WTC11 (cell line): ENCODE measurements at regions not wholly inside any gene's neighbourhood (a gene's known extent, or its start where the extent isn't known, plus 50 kb on each side); places are given as distances from the start of the nearest gene placed in this dataset.

ENCODE experiments used
- ATAC-seq: fragments of 200-7000 bp; cut with Tn5 transposase; 2 replicates; pipeline ENCODE4 v1.10.0; 2021; ENCODE audit warnings: mild to moderate bottlenecking, moderate library complexity
- CTCF ChIA-PET: fragments of 300-600 bp; sonication (Branson Sonifier 250); formaldehyde crosslinking; loops from one replicate; lab custom pipeline; 2021; ENCODE audit warnings: antibody characterized with exemption; lab: Charles Lee
- POLR2A ChIA-PET: fragments of 350-600 bp; sonication (Branson Sonifier 250); formaldehyde crosslinking; loops from one replicate; lab custom pipeline; 2021; ENCODE audit warnings: antibody characterized with exemption; lab: Charles Lee
- DNase-seq: peaks from one replicate; pipeline ENCODE4 v3.0.0; 2021; ENCODE audit warnings: low spot score
- H3K27ac Mint-ChIP-seq: 2 replicates; pipeline ENCODE4 v1.8.0; 2021; ENCODE audit warnings: mixed read lengths
- H3K27me3 Mint-ChIP-seq: 2 replicates; pipeline ENCODE4 v1.8.0; 2021; ENCODE audit warnings: low read depth, mild to moderate bottlenecking, moderate library complexity, mixed read lengths
- H3K36me3 Mint-ChIP-seq: 2 replicates; pipeline ENCODE4 v1.8.0; 2021; ENCODE audit warnings: mixed read lengths
- H3K4me1 Mint-ChIP-seq: 2 replicates; pipeline ENCODE4 v1.8.0; 2022; ENCODE audit warnings: mixed read lengths
- H3K4me3 Mint-ChIP-seq: 2 replicates; pipeline ENCODE4 v1.8.0; 2021; ENCODE audit warnings: mild to moderate bottlenecking, moderate library complexity, mixed read lengths
- H3K9me3 Mint-ChIP-seq: 2 replicates; pipeline ENCODE4 v1.8.0; 2021; ENCODE audit warnings: mixed read lengths
- ATF2 ChIP-seq: sonication (generic); formaldehyde crosslinking; IDR thresholded peaks from 2 replicates; pipeline ENCODE4 v1.8.1; 2022; ENCODE audit warnings: low read depth, missing genetic modification reagents, borderline replicate concordance
- E2F4 ChIP-seq: sonication (generic); formaldehyde crosslinking; IDR thresholded peaks from 2 replicates; pipeline ENCODE4 v1.8.1; 2022; ENCODE audit warnings: low read depth, mild to moderate bottlenecking, moderate library complexity, missing genetic modification reagents, borderline replicate concordance
- GABPB1 ChIP-seq: sonication (generic); formaldehyde crosslinking; IDR thresholded peaks from 2 replicates; pipeline ENCODE4 v1.8.1; 2023; ENCODE audit warnings: mild to moderate bottlenecking, missing genetic modification reagents
- GTF2I ChIP-seq: fragments of 250-450 bp; sonication (Bioruptor Pico); conservative IDR thresholded peaks from 2 replicates; pipeline ENCODE4 v1.4.0; 2021; ENCODE audit warnings: mild to moderate bottlenecking
- KAT7 ChIP-seq: sonication (generic); formaldehyde crosslinking; IDR thresholded peaks from 2 replicates; pipeline ENCODE4 v1.8.1; 2023; ENCODE audit warnings: missing genetic modification reagents, mild to moderate bottlenecking, borderline replicate concordance
- MXD4 ChIP-seq: fragments of 250-450 bp; sonication (Bioruptor Pico); IDR thresholded peaks from 2 replicates; pipeline ENCODE4 v1.8.0; 2021; ENCODE audit warnings: mild to moderate bottlenecking, moderate library complexity, borderline replicate concordance
- OVOL2 ChIP-seq: fragments of 250-450 bp; sonication (Bioruptor Pico); IDR thresholded peaks from 2 replicates; pipeline ENCODE4 v1.9.0; 2021; ENCODE audit warnings: mild to moderate bottlenecking, borderline replicate concordance
- SP1 ChIP-seq: sonication (generic); formaldehyde crosslinking; conservative IDR thresholded peaks from 2 replicates; pipeline ENCODE4 v1.8.1; 2022; ENCODE audit warnings: missing genetic modification reagents
- TEAD4 ChIP-seq: sonication (generic); formaldehyde crosslinking; IDR thresholded peaks from 2 replicates; pipeline ENCODE4 v1.8.0; 2022; ENCODE audit warnings: mild to moderate bottlenecking, missing genetic modification reagents
- ZNF138 ChIP-seq: sonication (generic); formaldehyde crosslinking; conservative IDR thresholded peaks from 2 replicates; pipeline ENCODE4 v1.8.1; 2022; ENCODE audit warnings: mild to moderate bottlenecking, moderate library complexity, missing genetic modification reagents
- ZNF232 ChIP-seq: sonication (generic); formaldehyde crosslinking; IDR thresholded peaks from 2 replicates; pipeline ENCODE4 v1.8.0; 2022; ENCODE audit warnings: mild to moderate bottlenecking, missing genetic modification reagents
- ZNF263 ChIP-seq: sonication (generic); formaldehyde crosslinking; IDR thresholded peaks from 2 replicates; pipeline ENCODE4 v1.8.1; 2022; ENCODE audit warnings: low read depth, mild to moderate bottlenecking, moderate library complexity, missing genetic modification reagents
- ZSCAN18 ChIP-seq: fragments of 250-450 bp; sonication (Bioruptor Pico); IDR thresholded peaks from 2 replicates; pipeline ENCODE4 v2.1.2; 2022; ENCODE audit warnings: mild to moderate bottlenecking, moderate library complexity
- TF ChIP-seq, protein P1 (sequence below): sonication (generic); formaldehyde crosslinking; IDR thresholded peaks from 2 replicates; pipeline ENCODE4 v1.8.0; 2022; ENCODE audit warnings: mild to moderate bottlenecking, missing genetic modification reagents
- TF ChIP-seq, protein P2 (sequence below): fragments of 200-600 bp; IDR thresholded peaks from 2 replicates; pipeline ENCODE4 v1.8.0; 2022; ENCODE audit warnings: antibody characterized with exemption
- TF ChIP-seq, protein P3 (sequence below): sonication (generic); formaldehyde crosslinking; IDR thresholded peaks from 2 replicates; pipeline ENCODE4 v1.8.0; 2022; ENCODE audit warnings: mild to moderate bottlenecking, missing genetic modification reagents
- TF ChIP-seq, protein P4 (sequence below): fragments of 250-450 bp; sonication (Bioruptor Pico); IDR thresholded peaks from 2 replicates; pipeline ENCODE4 v1.9.0; 2021; ENCODE audit warnings: moderate library complexity, mild to moderate bottlenecking, inconsistent platforms, borderline replicate concordance
- TF ChIP-seq, protein P5 (sequence below): fragments of 250-450 bp; sonication (Bioruptor Pico); IDR thresholded peaks from 2 replicates; pipeline ENCODE4 v1.8.0; 2021; ENCODE audit warnings: mild to moderate bottlenecking

DNA sequence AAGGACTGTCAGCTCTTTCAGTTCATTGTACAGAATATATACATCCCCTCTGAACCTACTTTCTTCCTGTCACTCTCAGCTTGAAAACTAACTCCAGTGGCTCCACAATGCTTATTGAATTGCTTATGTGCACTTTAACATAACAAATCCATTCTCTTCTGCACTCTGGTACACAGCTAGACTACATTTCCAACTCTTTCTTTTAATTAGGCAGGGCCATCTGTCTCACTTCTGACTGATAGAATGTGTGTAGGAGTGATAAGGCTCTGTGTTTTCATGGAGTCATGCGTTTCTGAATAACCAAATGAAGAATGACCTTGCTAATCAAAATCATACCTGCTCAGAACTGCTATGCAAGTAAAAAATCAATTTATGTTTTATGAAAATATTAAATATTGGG is 278.5 kb upstream of the CCDC179 start:
- H3K27ac Mint-ChIP-seq = no peak overlapping the region
- DNase-seq = no peak
- ATAC-seq = no peak
- H3K36me3 Mint-ChIP-seq = peaks cover 7% of the 10 kb centered on the region
- peaks cover 25% of the 10 kb centered on the region for H3K9me3 Mint-ChIP-seq
- H3K4me3 Mint-ChIP-seq = no peak overlapping the region
- no peak for TF ChIP-seq OVOL2 (CRISPR knock-in tag)
- TF ChIP-seq GABPB1 (CRISPR knock-in tag) = no peak
- TF ChIP-seq ZNF263 (CRISPR knock-in tag) = no peak
- TF ChIP-seq, all 79 proteins: peak for 0
- Mint-ChIP-seq H3K27me3 (no peaks in the 10 kb centered on the region), H3K4me1 (peaks cover 18% of the 10 kb centered on the region)
- ChIA-PET POLR2A (no interaction called here), CTCF (interaction anchor here (1.9 kb wide), 1 partner anchor 25 kb away, joined by 5 read pairs; no protein-coding TSS in a partner anchor)

- Mint-ChIP-seq H3K27ac (no peak overlapping the region), H3K9me3 (peaks cover 14% of the 10 kb centered on the region), H3K4me1 (peaks cover 48% of the 10 kb centered on the region), H3K36me3 (peaks cover 5% of the 10 kb centered on the region; the same call in 1 of the 2 replicates), H3K27me3 (no peaks in the 10 kb centered on the region), H3K4me3 (no peak overlapping the region)
- no peak for DNase-seq
- ChIA-PET CTCF (no interaction called here), POLR2A (no interaction called here)
- TF ChIP-seq SP1 (CRISPR knock-in tag) (no peak), KAT7 (CRISPR knock-in tag) (no peak), ZNF138 (CRISPR knock-in tag) (no peak), ZSCAN18 (CRISPR knock-in tag) (no peak), GABPB1 (CRISPR knock-in tag) (no peak), GTF2I (CRISPR knock-in tag) (no peak), MXD4 (CRISPR knock-in tag) (no peak), E2F4 (CRISPR knock-in tag) (no peak), ZNF232 (CRISPR knock-in tag) (no peak), TEAD4 (CRISPR knock-in tag) (no peak), ATF2 (CRISPR knock-in tag) (no peak)
- TF ChIP-seq, protein P1, sequence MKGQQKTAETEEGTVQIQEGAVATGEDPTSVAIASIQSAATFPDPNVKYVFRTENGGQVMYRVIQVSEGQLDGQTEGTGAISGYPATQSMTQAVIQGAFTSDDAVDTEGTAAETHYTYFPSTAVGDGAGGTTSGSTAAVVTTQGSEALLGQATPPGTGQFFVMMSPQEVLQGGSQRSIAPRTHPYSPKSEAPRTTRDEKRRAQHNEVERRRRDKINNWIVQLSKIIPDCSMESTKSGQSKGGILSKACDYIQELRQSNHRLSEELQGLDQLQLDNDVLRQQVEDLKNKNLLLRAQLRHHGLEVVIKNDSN = no peak
- TF ChIP-seq, protein P2, sequence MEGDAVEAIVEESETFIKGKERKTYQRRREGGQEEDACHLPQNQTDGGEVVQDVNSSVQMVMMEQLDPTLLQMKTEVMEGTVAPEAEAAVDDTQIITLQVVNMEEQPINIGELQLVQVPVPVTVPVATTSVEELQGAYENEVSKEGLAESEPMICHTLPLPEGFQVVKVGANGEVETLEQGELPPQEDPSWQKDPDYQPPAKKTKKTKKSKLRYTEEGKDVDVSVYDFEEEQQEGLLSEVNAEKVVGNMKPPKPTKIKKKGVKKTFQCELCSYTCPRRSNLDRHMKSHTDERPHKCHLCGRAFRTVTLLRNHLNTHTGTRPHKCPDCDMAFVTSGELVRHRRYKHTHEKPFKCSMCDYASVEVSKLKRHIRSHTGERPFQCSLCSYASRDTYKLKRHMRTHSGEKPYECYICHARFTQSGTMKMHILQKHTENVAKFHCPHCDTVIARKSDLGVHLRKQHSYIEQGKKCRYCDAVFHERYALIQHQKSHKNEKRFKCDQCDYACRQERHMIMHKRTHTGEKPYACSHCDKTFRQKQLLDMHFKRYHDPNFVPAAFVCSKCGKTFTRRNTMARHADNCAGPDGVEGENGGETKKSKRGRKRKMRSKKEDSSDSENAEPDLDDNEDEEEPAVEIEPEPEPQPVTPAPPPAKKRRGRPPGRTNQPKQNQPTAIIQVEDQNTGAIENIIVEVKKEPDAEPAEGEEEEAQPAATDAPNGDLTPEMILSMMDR = no peak
- TF ChIP-seq, protein P3, sequence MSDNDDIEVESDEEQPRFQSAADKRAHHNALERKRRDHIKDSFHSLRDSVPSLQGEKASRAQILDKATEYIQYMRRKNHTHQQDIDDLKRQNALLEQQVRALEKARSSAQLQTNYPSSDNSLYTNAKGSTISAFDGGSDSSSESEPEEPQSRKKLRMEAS = no peak
- TF ChIP-seq, protein P4, sequence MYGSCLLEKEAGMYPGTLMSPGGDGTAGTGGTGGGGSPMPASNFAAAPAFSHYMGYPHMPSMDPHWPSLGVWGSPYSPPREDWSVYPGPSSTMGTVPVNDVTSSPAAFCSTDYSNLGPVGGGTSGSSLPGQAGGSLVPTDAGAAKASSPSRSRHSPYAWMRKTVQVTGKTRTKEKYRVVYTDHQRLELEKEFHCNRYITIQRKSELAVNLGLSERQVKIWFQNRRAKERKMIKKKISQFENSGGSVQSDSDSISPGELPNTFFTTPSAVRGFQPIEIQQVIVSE (CRISPR knock-in tag) = no peak
- TF ChIP-seq, protein P5, sequence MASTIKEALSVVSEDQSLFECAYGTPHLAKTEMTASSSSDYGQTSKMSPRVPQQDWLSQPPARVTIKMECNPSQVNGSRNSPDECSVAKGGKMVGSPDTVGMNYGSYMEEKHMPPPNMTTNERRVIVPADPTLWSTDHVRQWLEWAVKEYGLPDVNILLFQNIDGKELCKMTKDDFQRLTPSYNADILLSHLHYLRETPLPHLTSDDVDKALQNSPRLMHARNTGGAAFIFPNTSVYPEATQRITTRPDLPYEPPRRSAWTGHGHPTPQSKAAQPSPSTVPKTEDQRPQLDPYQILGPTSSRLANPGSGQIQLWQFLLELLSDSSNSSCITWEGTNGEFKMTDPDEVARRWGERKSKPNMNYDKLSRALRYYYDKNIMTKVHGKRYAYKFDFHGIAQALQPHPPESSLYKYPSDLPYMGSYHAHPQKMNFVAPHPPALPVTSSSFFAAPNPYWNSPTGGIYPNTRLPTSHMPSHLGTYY (CRISPR knock-in tag) = no peak
- no peak for ATAC-seq
These were observed 282.7 kb upstream of the CCDC179 start for GRCh38 chr11:23143022-23143421.
